ENCODE measurements at regions not wholly inside any gene's neighbourhood (a gene's known extent, or its start where the extent isn't known, plus 50 kb on each side); places are given as distances from the start of the nearest gene placed in this dataset.

DNA sequence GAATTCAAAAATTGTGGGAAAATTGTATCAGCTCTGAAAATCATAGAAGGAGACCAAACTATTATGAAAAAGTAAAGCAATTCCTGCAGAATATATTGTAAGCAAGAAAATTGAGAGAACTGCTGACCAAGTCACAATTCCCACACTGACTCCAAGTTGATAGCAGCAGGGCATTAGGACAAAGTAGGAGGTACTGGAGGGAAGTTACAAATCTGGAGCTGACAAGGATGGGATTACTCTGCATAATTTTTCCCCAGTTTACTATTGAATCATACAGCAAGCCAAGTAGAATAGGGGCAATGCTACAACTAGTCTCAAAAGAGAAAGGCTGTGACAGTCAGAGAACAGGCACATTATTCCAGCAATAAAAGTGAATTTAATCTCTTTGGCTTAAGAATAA is 161.3 kb upstream of the USP25 start:
- H3K9me3 ChIP-seq: no peaks in the 10 kb centered on the region
- DNase-seq (ENCODE audit: extremely low spot score): no peak
- H3K27ac ChIP-seq (replicated peaks in 1 of 4): no peak overlapping the region
- TF ChIP-seq, protein P1, sequence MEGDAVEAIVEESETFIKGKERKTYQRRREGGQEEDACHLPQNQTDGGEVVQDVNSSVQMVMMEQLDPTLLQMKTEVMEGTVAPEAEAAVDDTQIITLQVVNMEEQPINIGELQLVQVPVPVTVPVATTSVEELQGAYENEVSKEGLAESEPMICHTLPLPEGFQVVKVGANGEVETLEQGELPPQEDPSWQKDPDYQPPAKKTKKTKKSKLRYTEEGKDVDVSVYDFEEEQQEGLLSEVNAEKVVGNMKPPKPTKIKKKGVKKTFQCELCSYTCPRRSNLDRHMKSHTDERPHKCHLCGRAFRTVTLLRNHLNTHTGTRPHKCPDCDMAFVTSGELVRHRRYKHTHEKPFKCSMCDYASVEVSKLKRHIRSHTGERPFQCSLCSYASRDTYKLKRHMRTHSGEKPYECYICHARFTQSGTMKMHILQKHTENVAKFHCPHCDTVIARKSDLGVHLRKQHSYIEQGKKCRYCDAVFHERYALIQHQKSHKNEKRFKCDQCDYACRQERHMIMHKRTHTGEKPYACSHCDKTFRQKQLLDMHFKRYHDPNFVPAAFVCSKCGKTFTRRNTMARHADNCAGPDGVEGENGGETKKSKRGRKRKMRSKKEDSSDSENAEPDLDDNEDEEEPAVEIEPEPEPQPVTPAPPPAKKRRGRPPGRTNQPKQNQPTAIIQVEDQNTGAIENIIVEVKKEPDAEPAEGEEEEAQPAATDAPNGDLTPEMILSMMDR (IDR thresholded peaks at IDR 0.05): no peak
- TF ChIP-seq EP300 (IDR thresholded peaks at IDR 0.05) (no peak), POLR2AphosphoS5 (IDR thresholded peaks at IDR 0.05) (no peak), POLR2A (IDR thresholded peaks at IDR 0.05; ENCODE audit: low read depth) (no peak)
- intact Hi-C loops (cut with DNase I): loop anchor here (10.0 kb wide), 1 partner anchor 1144 kb away; no protein-coding TSS in a partner anchor
- H3K4me3 ChIP-seq: no peak overlapping the region
- H3K27me3 ChIP-seq: no peaks in the 10 kb centered on the region
- H3K4me1 ChIP-seq: no peaks in the 10 kb centered on the region
- H3K36me3 ChIP-seq: no peaks in the 10 kb centered on the region

DNA sequence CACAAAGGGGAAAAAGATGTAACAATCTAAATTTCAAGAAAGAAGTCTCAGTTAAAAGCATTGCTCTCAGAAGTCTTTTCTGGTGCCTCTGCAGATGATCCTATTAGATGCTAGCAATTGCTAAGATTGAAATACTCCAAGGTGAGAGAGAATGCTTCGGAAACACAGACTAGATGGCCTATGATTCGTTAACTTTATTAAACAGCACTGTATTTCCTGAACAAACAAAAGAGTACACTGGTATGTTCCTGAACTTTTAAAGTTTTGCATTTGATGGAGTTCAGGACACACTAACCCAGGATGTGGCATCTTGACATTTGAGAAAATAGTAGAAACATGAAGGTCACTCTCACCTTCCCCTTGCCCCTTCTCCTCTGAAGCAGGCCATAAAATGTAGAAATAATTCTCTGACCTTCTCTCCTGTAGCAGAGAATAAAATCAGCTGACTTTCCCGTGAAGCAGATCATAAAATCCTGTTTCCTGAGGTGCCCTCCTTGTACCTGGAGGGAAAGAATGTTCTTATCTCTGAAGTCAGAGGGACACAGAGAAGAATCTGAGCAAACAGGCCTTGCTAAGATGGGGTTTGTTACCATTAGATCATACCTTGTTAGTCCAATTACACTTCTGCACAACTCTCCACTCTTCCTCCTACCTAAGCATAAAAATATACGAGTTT is 142.9 kb upstream of the USP25 start:
- intact Hi-C loops (cut with DNase I): no loop called here
- H3K27ac ChIP-seq (replicated peaks in 1 of 4): no peak overlapping the region
- no peaks in the 10 kb centered on the region for H3K9me3 ChIP-seq
- TF ChIP-seq POLR2AphosphoS5 (IDR thresholded peaks at IDR 0.05): no peak
- TF ChIP-seq EP300 (IDR thresholded peaks at IDR 0.05): no peak
- TF ChIP-seq, protein P1 (IDR thresholded peaks at IDR 0.05): no peak
- TF ChIP-seq POLR2A (IDR thresholded peaks at IDR 0.05; ENCODE audit: low read depth): no peak
- H3K4me1 ChIP-seq: no peaks in the 10 kb centered on the region
- whole genome bisulfite sequencing: 86% methylated on average over 4 of the region's 4 CpGs
- no peaks in the 10 kb centered on the region for H3K36me3 ChIP-seq
- no peak for DNase-seq (ENCODE audit: extremely low spot score)
- no peaks in the 10 kb centered on the region for H3K27me3 ChIP-seq
- H3K4me3 ChIP-seq: no peak overlapping the region

DNA sequence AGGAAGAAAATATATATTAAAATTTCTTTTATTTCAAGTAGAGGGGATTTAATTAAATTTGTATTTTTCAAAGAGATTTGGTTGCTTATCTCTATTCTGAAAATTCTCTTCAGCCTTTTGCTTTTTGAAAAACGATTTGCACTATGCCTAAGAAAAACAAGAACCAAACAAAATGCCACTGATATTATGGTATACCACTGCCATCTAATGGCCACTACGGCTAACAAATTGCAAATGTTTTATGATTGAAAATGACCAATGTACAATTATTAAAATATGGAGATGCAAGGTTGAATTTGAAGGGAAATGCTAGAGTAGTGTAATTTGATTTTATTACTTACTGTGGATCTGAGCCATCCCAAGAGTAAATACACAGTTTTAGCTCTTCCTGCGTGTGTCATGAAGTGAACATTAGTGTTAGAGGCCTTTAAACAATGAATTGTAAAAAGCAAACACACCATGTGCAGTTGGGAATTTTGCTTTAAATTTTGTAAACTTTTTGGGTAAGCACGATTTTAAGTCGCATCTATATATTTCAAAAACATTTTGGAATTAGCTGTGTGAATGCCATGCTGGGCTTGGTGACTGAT is 137.4 kb upstream of the USP25 start:
- H3K27me3 ChIP-seq: no peaks in the 10 kb centered on the region
- H3K36me3 ChIP-seq: no peaks in the 10 kb centered on the region
- 32% methylated on average over 5 of the region's 5 CpGs for WGBS
- H3K4me1 ChIP-seq: peaks cover 0 to 2% (median 0%) of the 10 kb centered on the region in 4 donors
- intact Hi-C loops (cut with DNase I): loop anchor here (10.0 kb wide), 1 partner anchor 1338 kb away; no protein-coding TSS in a partner anchor
- TF ChIP-seq, protein P1 (IDR thresholded peaks at IDR 0.05): peak; percentile 46 to 56 (median 50)
- TF ChIP-seq POLR2A (IDR thresholded peaks at IDR 0.05; ENCODE audit: low read depth): no peak
- no peak overlapping the region for H3K27ac ChIP-seq (replicated peaks in 1 of 4)
- no peaks in the 10 kb centered on the region for H3K9me3 ChIP-seq
- no peak for DNase-seq (ENCODE audit: extremely low spot score)
- no peak overlapping the region for H3K4me3 ChIP-seq

DNA sequence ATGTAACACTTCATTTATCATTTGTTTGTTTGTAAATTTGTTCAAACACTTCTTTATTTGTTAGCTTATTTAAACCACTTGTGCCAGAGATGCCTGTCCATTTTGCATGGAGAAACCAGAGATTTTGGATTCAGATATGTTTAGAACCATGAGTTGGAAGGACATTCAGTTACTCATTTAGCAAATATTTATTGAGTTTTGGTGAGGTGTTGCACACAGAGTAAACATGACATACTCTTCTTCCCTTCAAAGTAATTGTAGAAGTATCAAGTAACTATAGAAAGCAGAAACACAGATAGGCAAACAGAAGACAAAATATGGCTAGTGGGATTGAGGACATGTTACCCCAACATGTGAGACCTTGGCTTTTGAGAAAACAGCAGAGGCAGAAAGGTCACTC is 136.8 kb upstream of the USP25 start:
- intact Hi-C loops (cut with DNase I): loop anchor here (10.0 kb wide), 1 partner anchor 1338 kb away; no protein-coding TSS in a partner anchor
- TF ChIP-seq, protein P1 (IDR thresholded peaks at IDR 0.05): no peak
- TF ChIP-seq POLR2AphosphoS5 (IDR thresholded peaks at IDR 0.05) (no peak), EP300 (IDR thresholded peaks at IDR 0.05) (no peak), POLR2A (IDR thresholded peaks at IDR 0.05; ENCODE audit: low read depth) (no peak)
- H3K9me3 ChIP-seq: no peaks in the 10 kb centered on the region
- no peaks in the 10 kb centered on the region for H3K27me3 ChIP-seq
- no peak overlapping the region for H3K27ac ChIP-seq (replicated peaks in 1 of 4)
- H3K4me3 ChIP-seq: no peak overlapping the region
- no peak for DNase-seq (ENCODE audit: extremely low spot score)
- H3K36me3 ChIP-seq: no peaks in the 10 kb centered on the region
- H3K4me1 ChIP-seq: peaks cover 0 to 2% (median 0%) of the 10 kb centered on the region in 4 donors

Measured in esophagus muscularis mucosa (tissue), 4 donors.